OCI-M2 (cell line): ENCODE measurements at regions not wholly inside any gene's neighbourhood (a gene's known extent, or its start where the extent isn't known, plus 50 kb on each side); places are given as distances from the start of the nearest gene placed in this dataset.

ENCODE experiments used
- DNase-seq: peaks from one replicate; lab custom pipeline; 2025; ENCODE audit not compliant: unreplicated experiment; lab: John Stamatoyannopoulos, UW

DNA sequence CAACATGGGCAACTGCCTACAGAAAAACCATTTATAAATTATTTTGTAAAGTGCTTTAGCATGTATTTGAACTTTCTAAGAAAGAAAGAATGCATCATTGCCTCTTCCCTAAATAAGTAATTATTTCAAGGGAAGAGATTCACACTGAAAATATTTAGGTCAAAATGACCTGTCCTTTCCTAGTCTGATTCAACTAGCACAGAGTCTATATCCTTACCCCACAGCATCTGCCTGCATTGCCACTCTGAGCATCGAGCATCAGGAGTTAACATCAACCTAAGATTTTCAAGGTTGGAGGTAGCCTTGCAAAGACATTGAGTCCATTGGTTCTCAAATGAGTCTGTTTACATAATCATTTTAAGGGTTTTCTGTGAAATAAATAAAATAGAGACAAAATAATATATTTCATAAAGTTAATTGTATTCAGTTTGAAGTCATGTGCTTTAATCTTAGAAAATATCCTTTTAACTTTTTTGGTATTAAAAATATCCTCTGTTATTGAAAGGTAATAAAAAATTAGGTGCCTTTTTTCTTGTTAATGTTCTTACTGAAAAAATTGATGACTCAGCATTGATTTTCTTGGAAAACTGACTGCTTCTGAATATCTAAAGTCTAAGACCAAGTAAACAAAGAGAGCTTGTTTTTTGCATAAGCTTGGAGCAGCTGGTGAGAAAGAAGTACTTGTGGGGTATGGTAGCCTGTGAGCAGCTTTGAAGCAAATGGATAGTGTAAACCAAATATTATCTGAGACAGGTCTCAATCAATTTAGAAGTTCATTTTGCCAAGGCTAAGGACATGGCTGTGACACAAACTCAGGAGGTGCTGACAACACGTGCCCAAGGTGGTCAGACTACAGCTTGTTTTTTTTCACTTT is 269.0 kb upstream of the CLEC14A start:
- no peak for DNase-seq

DNA sequence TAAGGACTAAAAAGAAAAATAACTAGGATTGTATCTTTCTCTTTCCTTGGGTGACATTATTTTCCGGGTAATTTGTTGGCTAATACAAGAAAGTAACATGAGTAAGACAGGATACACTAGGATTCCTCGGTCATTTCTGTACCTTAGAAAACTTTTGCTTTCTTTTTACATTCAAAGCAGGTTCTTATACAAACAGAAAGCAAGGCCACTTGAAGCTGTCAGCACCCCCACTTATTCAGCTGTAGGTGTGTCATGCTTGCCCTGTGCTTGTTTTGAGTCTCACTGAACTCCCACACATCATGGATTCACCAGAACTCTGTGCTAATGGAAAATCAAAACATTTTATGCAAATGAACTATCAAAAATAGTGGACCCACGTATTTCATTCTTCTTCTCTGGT is 266.8 kb upstream of the CLEC14A start:
- DNase-seq = no peak

DNA sequence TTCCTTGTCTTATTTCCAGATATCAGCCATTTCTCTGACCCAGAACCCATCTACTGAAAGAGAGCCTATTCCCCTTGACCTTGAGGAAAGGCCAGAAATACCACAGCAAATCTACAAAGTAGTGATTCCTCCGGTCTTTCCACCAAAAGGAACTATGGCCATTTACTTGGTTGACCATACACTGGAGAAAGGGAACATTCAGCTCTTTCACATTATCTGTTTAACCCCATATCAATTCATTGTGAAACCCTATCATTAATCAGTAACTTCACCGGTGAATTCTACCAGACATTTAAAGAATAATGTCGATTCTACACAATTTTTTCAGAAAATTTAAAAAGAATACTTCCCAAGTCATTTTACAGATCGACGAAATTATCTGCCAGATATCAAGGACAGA is 265.7 kb upstream of the CLEC14A start:
- no peak for DNase-seq

GRCh38 chr14:38517426-38517825 is 261.5 kb upstream of the CLEC14A start:
- DNase-seq = no peak

GRCh38 chr14:38512236-38512635 is 256.3 kb upstream of the CLEC14A start:
- DNase-seq = no peak

DNA sequence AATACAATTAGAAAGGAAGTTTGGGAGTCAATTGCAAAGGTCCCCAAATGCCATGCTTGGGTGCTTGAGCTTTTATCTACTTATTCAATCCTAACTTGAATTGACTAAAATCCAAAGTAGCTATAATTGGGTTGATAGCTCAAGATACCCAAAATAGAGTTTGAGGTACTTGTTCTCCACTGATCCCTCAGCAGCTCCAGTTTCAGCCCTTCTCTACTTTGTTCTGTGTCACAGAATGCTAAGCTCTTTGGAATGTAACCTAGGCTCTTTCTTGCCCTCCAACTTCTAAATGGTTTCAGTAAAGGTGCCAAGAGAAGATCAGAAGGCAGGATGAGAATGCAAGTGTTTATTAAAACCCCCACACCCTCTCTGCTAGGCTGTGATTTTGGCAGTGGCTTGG is 251.4 kb upstream of the CLEC14A start:
- DNase-seq = no peak

DNA sequence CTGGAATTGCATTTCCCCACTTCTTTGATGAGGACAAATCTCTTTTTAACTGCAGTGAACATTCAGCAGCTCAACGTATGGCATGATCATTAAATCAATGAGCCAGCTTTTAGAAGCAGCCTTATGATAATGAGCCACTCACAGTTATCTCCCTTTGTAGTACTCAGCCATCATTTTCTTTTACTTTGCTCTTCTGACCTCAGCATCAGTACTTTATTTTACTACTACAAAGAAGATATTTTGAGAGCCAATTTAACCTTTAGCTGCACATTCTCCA is 250.0 kb upstream of the CLEC14A start:
- no peak for DNase-seq

DNA sequence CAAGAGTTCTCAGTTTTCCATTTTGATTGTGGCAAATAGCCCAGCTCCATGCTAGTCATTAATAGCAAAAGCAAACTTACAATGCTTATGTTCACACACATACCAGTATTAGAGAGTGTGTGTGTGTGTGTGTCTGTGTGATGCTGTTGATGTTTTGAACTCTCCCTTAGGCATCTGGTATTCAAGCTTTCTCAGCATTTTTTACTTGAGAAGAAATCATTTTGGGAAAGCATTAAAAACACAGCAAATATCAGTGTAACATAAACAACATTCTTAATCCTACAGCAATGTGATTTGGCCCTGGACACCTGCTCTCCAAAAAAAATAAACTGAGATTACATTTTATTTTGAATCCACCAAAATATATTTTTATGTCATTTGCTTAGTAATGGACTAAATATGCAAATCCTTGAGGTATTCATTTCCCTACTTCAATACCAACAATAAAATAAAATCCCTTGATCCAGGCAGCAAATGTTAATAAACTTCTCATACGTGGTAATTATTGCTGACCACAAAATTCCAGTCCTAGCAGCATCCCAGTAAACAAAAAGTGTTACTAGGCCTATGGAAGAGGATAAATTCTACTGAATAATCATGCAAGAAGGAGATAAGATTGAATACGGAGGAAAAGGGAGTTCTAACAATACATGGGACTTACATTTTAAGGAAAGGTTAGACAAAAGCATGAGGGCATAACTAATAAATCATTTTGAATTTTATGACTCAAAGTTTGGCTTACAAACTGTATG is 249.5 kb upstream of the CLEC14A start:
- no peak for DNase-seq

DNA sequence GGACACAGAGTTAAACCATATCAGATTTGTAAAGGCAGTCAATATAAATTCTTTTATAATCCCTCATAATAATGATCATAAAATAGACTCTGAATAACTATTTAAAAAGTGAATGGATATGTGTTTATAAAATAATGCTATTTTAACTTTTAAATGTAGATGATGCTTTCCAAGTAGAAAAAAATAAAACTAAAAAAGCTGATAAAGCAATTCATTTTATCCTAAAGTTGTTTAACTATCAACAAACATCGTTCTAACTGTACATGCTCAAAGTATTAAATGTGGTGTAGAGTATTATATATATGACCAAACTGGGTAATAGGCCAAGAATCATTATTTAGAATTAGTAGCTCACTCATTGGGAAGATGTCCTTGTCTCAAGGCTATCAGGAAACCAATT is 248.3 kb upstream of the CLEC14A start:
- no peak for DNase-seq

GRCh38 chr14:38502239-38502638 is 246.3 kb upstream of the CLEC14A start:
- DNase-seq = no peak

DNA sequence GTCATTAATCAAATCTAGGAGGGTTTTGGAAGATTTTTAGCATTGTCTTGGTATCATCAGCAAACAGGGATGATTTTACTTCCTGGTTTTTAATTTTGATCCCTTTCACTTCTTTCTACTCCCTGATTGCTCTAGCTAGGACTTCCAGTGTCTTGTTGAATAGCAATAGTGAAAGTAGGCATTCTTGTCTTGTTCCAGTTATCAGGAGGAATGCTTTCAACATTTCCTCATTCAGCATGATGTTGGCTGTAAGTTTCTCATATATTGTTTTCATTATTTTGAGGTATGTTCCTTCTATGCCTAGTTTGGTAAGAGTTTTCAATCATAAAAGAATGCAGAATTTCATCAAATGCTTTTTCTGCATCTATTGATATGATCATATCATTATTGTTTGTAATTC is 244.2 kb upstream of the CLEC14A start:
- DNase-seq = no peak

GRCh38 chr14:38496092-38496491 is 240.2 kb upstream of the CLEC14A start:
- no peak for DNase-seq

- no peak for DNase-seq
These were observed 234.4 kb upstream of the CLEC14A start for GRCh38 chr14:38490273-38490672.

DNA sequence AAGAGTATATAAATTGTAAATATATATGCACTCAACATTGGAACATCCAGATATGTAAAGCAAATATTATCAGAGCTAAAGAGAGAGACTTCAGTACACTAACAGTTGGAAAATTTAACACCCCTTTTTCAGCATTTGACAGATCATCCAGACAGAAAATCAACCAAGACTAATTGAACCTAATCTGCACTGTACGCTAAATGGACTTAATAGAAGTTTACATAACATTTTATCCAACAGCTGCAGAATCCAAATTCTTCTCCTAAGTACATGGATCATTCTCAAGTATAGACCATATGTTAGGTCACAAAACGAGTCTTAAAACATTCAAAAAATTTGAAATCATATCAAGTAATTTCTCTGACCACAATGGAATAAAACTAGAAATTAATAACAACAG is 229.1 kb upstream of the CLEC14A start:
- no peak for DNase-seq

DNA sequence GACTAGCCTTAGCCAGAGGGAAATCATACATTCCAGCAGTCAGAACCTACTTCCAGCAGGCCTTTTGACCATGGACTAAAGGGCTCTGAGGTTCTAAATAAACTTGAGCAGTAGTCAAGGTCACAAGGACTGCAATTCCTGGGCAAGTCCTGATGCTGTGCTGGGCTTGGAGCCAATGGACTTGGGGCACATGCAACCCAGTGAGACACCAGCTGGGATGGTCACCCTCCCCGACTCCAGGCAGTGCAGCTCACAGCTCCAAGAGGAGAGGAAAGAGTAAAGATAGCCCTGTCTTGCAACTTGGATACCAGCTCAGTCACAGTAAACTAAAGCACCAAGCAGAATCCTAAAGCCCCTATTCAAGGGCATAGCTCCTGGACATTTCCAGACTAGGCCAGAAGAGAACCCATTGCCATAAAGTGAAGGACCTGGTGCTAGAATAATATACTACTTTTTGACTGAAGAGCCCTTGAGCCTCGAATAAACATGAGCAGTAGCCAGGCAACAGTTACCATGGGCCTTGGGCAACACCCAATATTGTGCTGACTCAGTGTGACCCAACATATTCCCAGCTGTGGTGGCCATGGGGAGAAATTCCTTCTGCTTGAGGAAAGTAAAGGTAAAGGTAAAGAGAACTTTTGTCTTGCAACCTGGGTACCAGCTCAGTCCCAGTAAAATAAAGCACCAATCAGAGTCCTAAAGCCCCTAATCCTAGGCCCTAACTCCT is 226.2 kb upstream of the CLEC14A start:
- DNase-seq = no peak

DNA sequence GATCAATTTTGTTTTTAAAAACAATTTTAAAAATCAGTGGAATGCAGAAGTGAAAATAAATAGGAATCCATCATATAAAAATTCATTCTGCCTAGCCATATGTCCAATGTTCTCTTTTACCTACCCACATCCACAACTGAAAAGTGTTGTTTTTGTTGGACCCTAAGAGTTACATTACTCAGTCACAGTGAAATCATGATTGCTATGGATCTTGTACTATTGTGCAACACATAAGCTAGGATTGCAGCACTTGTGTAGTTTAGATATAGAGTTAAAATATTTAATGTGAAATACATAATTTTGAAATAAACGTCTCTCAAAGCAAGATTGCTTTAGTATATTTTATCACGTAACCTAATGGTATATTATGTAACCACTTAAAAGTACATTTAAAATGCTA is 213.3 kb upstream of the CLEC14A start:
- DNase-seq = no peak

DNA sequence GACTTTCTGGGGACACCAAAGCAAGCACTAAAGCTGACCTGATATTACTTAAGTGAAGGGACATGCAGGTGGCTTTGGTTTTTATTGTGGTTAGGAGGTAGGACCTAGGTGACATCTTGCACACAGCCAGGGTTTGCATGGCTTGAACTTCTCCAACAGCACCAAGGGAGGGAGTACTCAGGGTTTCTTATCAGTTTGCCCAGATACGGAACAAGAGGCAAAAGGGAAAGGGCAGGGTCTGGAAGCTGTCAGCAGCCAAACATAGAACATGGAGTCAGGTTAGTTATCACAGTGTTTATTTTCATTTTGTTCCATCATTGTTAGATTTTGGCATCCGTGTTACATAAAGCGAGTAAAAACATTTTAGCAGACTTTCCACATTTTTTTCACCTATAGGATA is 186.3 kb upstream of the CLEC14A start:
- DNase-seq = no peak

GRCh38 chr14:38432186-38432585 is 176.3 kb upstream of the CLEC14A start:
- DNase-seq = no peak

DNA sequence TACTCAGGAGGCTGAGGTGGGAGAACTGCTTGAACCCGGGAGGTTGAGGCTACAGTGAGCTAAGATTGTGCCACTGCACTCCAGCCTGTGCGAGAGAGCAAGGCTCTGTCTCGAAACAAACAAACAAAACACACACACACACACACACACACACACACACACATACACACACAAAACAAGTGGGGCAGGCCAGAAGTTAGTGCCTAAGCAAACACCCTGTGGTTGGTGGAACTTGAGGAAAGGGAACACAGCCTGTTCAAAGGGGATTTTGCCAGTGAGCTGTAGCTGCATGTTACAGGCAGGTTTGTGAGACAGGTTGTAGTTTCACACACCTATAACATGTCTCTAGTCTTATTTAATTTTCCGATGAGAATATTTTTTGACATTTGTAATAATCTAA is 175.3 kb upstream of the CLEC14A start:
- no peak for DNase-seq

GRCh38 chr14:38430522-38430921 is 174.6 kb upstream of the CLEC14A start:
- DNase-seq = no peak

DNA sequence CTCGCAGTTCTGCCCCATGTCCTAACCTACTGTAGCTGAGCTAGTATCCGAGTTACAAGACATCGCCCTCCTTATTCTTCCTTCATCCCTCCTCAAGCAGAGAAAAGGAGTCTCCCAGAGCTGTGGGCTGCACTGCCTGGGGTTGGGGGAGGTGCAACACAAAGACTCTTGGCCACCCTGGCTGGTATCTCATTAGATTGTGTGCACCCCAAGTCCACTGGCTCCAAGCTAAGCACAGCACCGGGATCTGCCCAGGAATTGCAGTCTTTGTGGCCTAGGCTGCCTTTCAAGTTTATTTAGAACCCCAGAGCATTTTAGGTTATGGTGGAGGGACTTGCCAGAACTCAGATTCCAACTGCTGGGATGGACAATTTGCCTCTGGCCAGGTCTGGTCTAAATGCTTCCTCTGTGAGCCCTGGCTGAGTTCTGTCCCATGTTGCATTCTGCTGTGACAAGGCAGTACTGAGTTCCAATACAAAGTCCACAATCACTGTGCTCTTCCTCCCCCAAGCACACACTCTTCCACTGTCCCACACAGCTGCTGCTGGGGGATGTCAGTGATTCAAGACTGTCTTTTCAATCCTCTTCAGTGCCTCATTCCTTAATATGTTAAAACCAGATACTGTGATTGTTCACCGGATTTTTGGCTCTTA is 169.6 kb upstream of the CLEC14A start:
- DNase-seq = no peak

GRCh38 chr14:38420048-38420447 is 164.2 kb upstream of the CLEC14A start:
- DNase-seq = no peak
